ENCODE measurements at regions not wholly inside any gene's neighbourhood (a gene's known extent, or its start where the extent isn't known, plus 50 kb on each side); places are given as distances from the start of the nearest gene placed in this dataset.
"Not testable (repeated sequence)": the region's sequence is repeated elsewhere in the genome, so short reads cannot be mapped to it uniquely, and the experiment has no call there.

DNA sequence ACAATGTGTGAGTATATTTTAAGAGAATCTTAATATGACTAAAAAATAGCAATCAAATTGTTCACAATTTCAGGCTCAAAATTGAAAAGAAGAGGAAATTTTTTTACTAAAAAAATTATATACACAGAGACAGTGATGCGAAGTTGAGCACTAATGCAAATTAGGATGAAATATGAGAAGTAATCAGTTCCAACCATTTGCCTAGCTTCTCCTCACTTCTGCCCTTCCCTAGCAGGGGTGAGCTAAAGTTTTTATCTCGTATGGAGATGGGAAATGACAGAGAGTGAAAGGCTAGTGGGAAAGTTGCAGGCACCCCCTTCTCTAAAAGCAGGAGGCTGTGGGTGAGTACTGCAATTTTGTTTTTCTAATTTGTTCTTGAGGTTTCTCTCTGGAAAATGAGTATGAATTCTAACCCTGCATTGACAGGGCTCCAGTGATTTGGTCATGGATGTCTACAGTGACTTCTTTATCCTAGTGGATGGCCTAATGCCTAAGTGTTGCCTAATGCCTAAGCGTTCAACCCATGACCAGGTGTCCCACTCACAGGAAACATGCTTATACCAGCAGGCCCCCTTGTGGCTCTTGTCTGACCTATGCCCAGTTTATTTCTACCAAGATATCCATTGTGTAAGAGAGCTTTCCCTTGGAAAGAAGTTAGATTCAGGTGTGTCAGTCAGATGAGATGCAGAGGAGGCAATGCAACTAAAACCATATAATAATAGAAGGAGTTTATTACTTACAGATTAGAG, 78.0 kb upstream of the HNMT start:
- no peak for DNase-seq (ENCODE audit: low read depth in 2 of 2)

DNA sequence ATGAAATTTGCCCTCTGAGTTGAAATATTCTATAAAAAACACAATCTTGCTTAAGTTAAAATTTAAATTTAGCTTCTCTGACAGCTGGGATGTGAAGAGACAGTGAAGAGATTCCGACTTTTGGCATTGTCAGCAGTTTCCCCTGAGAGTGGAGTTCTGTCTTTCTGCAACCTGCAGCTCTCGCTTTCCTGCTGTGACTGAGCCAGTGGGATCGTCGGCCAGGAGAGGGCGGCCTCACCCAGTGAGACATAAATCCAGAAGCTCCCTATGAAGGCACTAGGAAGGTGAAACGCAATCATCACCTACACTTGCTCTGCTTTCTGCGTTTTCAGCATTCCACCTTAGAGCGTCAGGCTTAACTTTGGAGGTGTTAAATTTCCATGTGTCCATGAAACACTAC, 75.4 kb upstream of the HNMT start:
- DNase-seq (ENCODE audit: low read depth in 2 of 2), result no peak

- DNase-seq (ENCODE audit: low read depth in 2 of 2), result no peak
Measured at GRCh38 chr2:137892739-137893138, 71.5 kb upstream of the HNMT start.

GRCh38 chr2:137893145-137893544, 71.1 kb upstream of the HNMT start:
- no peak for DNase-seq (ENCODE audit: low read depth in 2 of 2)

- DNase-seq (ENCODE audit: low read depth in 2 of 2), result no peak
Measured at GRCh38 chr2:137896467-137896866, 67.8 kb upstream of the HNMT start.

DNA sequence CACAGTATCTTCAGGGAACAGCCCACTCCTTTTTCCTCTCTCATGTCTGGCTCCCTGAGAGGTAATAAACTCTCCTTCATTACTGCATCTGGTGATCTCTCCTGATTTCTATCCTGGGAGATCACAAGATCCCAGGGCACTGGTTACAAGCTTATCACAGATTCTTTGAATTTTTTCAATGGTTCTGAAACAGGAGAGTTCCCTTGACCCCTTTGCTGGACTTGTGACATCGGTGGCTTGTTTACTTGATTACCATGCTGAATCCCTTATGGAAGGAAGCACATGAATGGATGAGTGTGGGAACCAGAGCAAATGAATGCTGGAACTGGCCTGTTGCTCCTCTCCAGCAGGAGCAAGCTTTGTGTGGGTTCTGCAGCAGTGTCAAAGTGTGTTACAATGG, 67.2 kb upstream of the HNMT start:
- no peak for DNase-seq (ENCODE audit: low read depth in 2 of 2)

DNA sequence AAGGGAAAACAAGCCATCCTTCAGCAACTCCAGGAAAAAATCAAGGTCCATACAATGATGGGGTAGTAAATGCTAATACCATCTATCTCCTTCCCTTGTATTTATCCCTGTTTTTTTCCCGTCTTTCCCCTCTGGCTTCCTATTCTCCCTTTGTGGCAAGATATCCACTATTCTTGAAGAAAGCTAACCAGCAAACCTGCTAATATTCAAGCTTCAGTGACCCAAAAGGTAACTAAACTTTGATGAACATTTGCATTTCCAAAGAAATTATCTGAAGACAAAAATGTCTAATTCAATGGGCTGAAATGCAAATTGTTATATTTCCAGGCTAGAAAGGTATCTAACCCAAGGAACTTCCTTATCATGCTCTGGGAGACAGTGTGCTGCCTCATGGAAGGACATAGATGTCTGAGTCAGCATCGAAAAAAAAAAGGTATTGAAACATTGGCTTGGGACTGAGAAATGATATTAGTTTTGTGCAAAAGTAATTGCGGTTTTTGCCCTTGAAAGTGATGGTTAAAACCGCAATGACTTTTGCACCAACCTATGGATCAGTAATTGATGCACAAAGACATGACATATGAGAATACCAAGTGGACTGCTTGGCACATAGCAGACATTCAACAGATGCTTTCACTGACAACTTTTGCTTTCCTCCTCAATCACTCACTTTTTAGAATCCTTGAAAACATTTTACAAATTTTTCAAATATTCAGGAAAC, 63.7 kb upstream of the HNMT start:
- DNase-seq (ENCODE audit: low read depth in 2 of 2), result no peak

DNA sequence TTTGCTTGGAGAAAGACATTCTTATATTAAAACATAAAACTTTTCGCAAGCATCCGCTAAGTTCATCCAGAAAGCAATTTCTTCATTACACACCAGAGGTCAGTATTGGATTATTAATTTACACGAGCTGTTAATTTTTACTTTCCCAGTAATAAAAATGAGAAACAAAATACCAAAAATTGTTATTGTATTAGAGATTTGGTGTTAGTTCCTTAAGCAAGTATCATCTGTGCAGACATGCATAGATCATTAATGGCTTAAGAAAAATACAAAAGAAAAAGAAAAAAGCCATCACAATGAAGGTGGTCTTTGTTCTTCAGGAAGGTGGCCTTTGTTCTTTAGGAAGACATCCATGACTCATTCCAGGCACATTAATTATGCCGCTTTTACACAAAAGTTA, 53.6 kb upstream of the HNMT start:
- DNase-seq (ENCODE audit: low read depth in 2 of 2), result no peak

GRCh38 chr2:137912371-137912770, 51.9 kb upstream of the HNMT start:
- no peak for DNase-seq (ENCODE audit: low read depth in 2 of 2)

GRCh38 chr2:137913169-137913568, 51.1 kb upstream of the HNMT start:
- DNase-seq (ENCODE audit: low read depth in 2 of 2), result no peak

- DNase-seq (ENCODE audit: low read depth in 2 of 2), result not testable (repeated sequence)
Measured at GRCh38 chr2:137913648-137914047, 50.6 kb upstream of the HNMT start.

Data from stimulated activated CD8-positive, alpha-beta memory T cell treated with anti-CD3 and anti-CD28 coated beads, Interleukin-15, amount 100 ng/mL, for 48 hours (primary cell).